ENCODE measurements at regions not wholly inside any gene's neighbourhood (a gene's known extent, or its start where the extent isn't known, plus 50 kb on each side); places are given as distances from the start of the nearest gene placed in this dataset.

DNA sequence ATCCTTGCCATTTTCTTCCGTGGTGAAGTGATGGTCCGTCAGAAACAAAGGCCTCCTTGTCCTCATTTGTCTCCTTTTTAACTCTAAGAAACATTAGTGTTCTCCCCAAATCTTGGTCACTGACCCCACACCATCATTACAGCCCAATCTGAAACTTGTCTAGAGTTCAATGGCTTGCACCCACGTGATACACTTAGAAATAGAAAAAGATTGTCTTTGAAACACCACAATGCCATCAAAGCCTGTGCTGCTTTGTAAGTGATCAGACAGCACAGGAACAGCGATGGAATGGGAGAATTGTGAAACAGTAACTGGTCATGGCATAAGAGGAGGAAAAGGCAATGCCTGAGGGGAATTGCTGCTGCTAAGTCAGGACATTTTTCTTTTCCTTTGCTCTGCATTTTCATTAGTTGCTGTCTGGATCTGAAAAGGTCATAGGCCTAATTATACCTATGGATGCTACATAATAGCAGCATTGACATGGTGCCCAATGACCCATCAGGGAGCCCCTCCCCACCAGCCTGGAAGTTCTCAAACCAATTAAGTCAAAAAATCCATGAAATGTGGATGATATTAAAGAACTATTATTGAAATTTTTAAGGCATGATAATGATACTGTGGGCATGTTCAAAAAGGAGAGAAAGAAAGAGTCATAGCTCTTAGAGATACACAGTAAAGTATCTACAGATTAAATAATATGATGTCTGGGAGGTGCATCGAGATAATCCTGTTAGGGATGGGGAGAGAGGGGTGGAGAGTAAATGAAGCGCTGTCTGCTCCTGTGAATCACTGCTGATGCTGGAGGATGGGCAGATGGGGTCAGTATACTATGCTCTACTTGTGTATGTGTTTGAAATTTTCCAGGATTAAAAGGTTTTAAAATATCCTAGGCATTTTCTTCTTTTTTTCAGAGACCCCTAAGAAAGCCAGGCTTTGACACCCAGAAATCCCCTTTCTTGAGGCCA is 83.6 kb downstream of the ENC1 start:
- Histone ChIP-seq H3K36me3 (ENCODE audit: control insufficient read depth in 2 of 3, insufficient read depth in 3 of 3, low read length in 3 of 3) (no peaks in the 10 kb centered on the region), H3K4me1 (ENCODE audit: control insufficient read depth in 2 of 2, insufficient read depth in 2 of 2, low read length in 2 of 2) (no peaks in the 10 kb centered on the region), H3K27me3 (ENCODE audit: control insufficient read depth in 2 of 2, insufficient read depth in 2 of 2, low read length in 2 of 2) (no peaks in the 10 kb centered on the region), H3K27ac (ENCODE audit: low read depth, low read length) (no peak overlapping the region), H3K4me3 (ENCODE audit: low read length) (no peak overlapping the region), H3K9me3 (ENCODE audit: control insufficient read depth in 2 of 3, low read length in 3 of 3) (no peaks in the 10 kb centered on the region)
- Mint-ChIP-seq H3K36me3 (no peaks in the 10 kb centered on the region), H3K4me1 (no peaks in the 10 kb centered on the region), H3K27me3 (peaks cover 6 to 16% (median 10%) of the 10 kb centered on the region in 5 donors), H3K9me3 (peaks cover 0 to 13% (median 0%) of the 10 kb centered on the region in 11 donors), H3K4me3 (no peak overlapping the region), H3K27ac (no peak overlapping the region)
- DNase-seq (no peak), ATAC-seq (no peak)
- CTCF ChIA-PET: no interaction called here
- intact Hi-C loops (cut with micrococcal nuclease): no loop called here
- POLR2A ChIA-PET: no interaction called here

DNA sequence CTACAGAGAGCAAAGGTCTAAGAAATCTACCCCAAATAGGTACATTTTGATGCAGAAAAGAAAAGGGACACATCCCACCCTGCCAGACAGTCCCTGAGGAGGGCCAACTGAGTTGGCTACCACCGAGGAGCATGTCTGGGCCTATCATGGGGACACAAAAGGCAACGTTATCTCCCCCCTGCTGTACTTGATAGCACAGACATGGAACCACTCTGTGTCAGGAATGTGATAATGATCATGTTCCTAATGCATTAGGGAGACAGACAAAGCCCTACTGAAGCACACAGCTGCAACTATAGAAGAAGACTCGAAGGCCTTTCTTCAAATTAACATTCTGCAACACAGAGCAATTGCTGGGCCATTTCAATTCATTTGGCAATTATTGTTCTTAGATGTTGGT is 84.5 kb downstream of the ENC1 start:
- CTCF ChIA-PET: no interaction called here
- no peak overlapping the region for H3K27ac Mint-ChIP-seq
- peaks cover 0 to 13% (median 0%) of the 10 kb centered on the region in 11 donors for H3K9me3 Mint-ChIP-seq
- no peaks in the 10 kb centered on the region for H3K36me3 Mint-ChIP-seq
- Histone ChIP-seq H3K4me3 (ENCODE audit: low read length) (no peak overlapping the region), H3K9me3 (ENCODE audit: control insufficient read depth in 2 of 3, low read length in 3 of 3) (no peaks in the 10 kb centered on the region), H3K27ac (ENCODE audit: low read depth, low read length) (no peak overlapping the region), H3K27me3 (ENCODE audit: control insufficient read depth in 2 of 2, insufficient read depth in 2 of 2, low read length in 2 of 2) (no peaks in the 10 kb centered on the region), H3K36me3 (ENCODE audit: control insufficient read depth in 2 of 3, insufficient read depth in 3 of 3, low read length in 3 of 3) (no peaks in the 10 kb centered on the region), H3K4me1 (ENCODE audit: control insufficient read depth in 2 of 2, insufficient read depth in 2 of 2, low read length in 2 of 2) (no peaks in the 10 kb centered on the region)
- intact Hi-C loops (cut with micrococcal nuclease): no loop called here
- DNase-seq (no peak), ATAC-seq (no peak)
- peaks cover 0 to 2% (median 0%) of the 10 kb centered on the region in 7 donors for H3K4me1 Mint-ChIP-seq
- peaks cover 6 to 15% (median 10%) of the 10 kb centered on the region in 5 donors for H3K27me3 Mint-ChIP-seq
- no peak overlapping the region for H3K4me3 Mint-ChIP-seq
- POLR2A ChIA-PET: no interaction called here

DNA sequence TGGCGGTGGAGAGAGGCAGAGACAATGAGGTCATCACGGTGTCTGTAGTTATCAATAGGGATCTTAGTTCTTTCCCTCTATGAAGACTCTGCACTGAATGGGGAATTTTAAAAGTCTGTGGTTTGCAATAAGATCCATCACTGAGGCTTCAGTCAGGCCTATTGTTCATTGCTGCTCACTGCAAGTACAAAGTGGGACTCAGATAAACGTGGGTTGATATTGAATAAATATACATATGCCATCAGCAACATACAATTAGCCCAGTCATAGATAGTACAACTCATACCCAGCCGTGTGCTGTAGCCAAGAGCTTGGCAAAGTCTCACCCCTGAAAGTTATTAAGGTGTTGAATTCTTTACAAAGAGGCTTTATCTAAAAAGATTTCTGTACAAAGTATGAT is 88.4 kb downstream of the ENC1 start:
- Mint-ChIP-seq H3K27ac (no peak overlapping the region), H3K4me3 (no peak overlapping the region), H3K9me3 (peaks cover 0 to 13% (median 0%) of the 10 kb centered on the region in 11 donors), H3K36me3 (no peaks in the 10 kb centered on the region), H3K4me1 (peaks cover 0 to 19% (median 4%) of the 10 kb centered on the region in 7 donors), H3K27me3 (peaks cover 0 to 11% (median 6%) of the 10 kb centered on the region in 5 donors)
- H3K4me1 ChIP-seq (ENCODE audit: control insufficient read depth in 2 of 2, insufficient read depth in 2 of 2, low read length in 2 of 2): no peaks in the 10 kb centered on the region
- no peak overlapping the region for H3K4me3 ChIP-seq (ENCODE audit: low read length)
- DNase-seq (no peak), ATAC-seq (no peak)
- H3K27me3 ChIP-seq (ENCODE audit: control insufficient read depth in 2 of 2, insufficient read depth in 2 of 2, low read length in 2 of 2): no peaks in the 10 kb centered on the region
- ChIA-PET POLR2A (no interaction called here), CTCF (no interaction called here)
- no peaks in the 10 kb centered on the region for H3K9me3 ChIP-seq (ENCODE audit: control insufficient read depth in 2 of 3, low read length in 3 of 3)
- no peak overlapping the region for H3K27ac ChIP-seq (ENCODE audit: low read depth, low read length)
- H3K36me3 ChIP-seq (ENCODE audit: control insufficient read depth in 2 of 3, insufficient read depth in 3 of 3, low read length in 3 of 3): no peaks in the 10 kb centered on the region
- intact Hi-C loops (cut with micrococcal nuclease): no loop called here

DNA sequence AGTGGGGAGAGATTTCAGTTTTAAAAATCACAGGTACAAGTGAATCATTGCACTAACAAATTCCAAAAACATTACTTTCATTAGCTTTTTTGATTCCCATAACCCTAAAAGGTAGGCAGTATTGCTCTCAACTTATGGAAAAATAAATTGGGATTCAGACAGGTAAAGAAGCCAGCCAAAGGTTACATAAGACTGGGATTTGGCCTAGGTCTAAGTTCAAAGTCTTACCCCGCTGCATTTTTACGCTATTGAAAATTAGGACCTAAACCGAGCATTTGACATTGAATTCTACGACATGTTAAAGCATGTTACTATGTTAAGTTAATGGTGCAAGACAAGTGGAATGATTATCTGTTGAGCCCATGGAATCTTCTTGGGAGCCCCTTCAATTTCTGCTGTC is 89.6 kb downstream of the ENC1 start:
- Mint-ChIP-seq H3K4me1 (peaks cover 0 to 19% (median 4%) of the 10 kb centered on the region in 7 donors), H3K4me3 (no peak overlapping the region), H3K36me3 (no peaks in the 10 kb centered on the region), H3K9me3 (peaks cover 0 to 13% (median 0%) of the 10 kb centered on the region in 11 donors), H3K27ac (no peak overlapping the region), H3K27me3 (peaks cover 0 to 11% (median 6%) of the 10 kb centered on the region in 5 donors)
- intact Hi-C loops (cut with micrococcal nuclease): no loop called here
- H3K27ac ChIP-seq (ENCODE audit: low read depth, low read length): no peak overlapping the region
- CTCF ChIA-PET: no interaction called here
- no peaks in the 10 kb centered on the region for H3K9me3 ChIP-seq (ENCODE audit: control insufficient read depth in 2 of 3, low read length in 3 of 3)
- DNase-seq (no peak), ATAC-seq (no peak)
- no peaks in the 10 kb centered on the region for H3K4me1 ChIP-seq (ENCODE audit: control insufficient read depth in 2 of 2, insufficient read depth in 2 of 2, low read length in 2 of 2)
- POLR2A ChIA-PET: no interaction called here
- no peak overlapping the region for H3K4me3 ChIP-seq (ENCODE audit: low read length)
- H3K27me3 ChIP-seq (ENCODE audit: control insufficient read depth in 2 of 2, insufficient read depth in 2 of 2, low read length in 2 of 2): no peaks in the 10 kb centered on the region
- H3K36me3 ChIP-seq (ENCODE audit: control insufficient read depth in 2 of 3, insufficient read depth in 3 of 3, low read length in 3 of 3): no peaks in the 10 kb centered on the region

GRCh38 chr5:74549384-74549783 is 91.1 kb downstream of the ENC1 start:
- Histone ChIP-seq H3K27ac (ENCODE audit: low read depth, low read length) (no peak overlapping the region), H3K27me3 (ENCODE audit: control insufficient read depth in 2 of 2, insufficient read depth in 2 of 2, low read length in 2 of 2) (no peaks in the 10 kb centered on the region), H3K4me3 (ENCODE audit: low read length) (no peak overlapping the region), H3K36me3 (ENCODE audit: control insufficient read depth in 2 of 3, insufficient read depth in 3 of 3, low read length in 3 of 3) (no peaks in the 10 kb centered on the region), H3K9me3 (ENCODE audit: control insufficient read depth in 2 of 3, low read length in 3 of 3) (no peaks in the 10 kb centered on the region), H3K4me1 (ENCODE audit: control insufficient read depth in 2 of 2, insufficient read depth in 2 of 2, low read length in 2 of 2) (no peaks in the 10 kb centered on the region)
- peaks cover 0 to 8% (median 1%) of the 10 kb centered on the region in 5 donors for H3K27me3 Mint-ChIP-seq
- ATAC-seq: no peak
- intact Hi-C loops (cut with micrococcal nuclease): no loop called here
- H3K27ac Mint-ChIP-seq: no peak overlapping the region
- peaks cover 0 to 9% (median 0%) of the 10 kb centered on the region in 11 donors for H3K9me3 Mint-ChIP-seq
- POLR2A ChIA-PET: no interaction called here
- peaks cover 0 to 19% (median 4%) of the 10 kb centered on the region in 7 donors for H3K4me1 Mint-ChIP-seq
- no peak overlapping the region for H3K4me3 Mint-ChIP-seq
- CTCF ChIA-PET: no interaction called here
- DNase-seq: no peak
- no peaks in the 10 kb centered on the region for H3K36me3 Mint-ChIP-seq

DNA sequence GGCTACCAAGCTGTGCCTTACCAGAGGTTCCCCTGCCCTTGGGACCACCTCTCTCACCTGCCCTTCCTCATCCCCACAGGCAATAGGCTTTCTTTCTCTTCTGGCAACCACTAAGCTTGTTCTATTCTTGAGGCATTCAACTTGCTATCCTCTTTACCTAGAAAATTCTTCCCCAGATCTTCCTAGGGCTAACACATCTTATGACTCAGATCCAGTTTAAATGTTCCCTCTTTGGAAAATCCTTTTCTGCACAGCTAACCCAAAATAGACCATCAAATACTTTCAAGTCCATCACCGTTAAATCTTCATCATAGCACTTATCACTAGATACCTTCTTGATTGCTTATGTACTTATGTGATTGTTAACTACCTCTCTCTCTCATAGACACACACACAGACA is 93.7 kb downstream of the ENC1 start:
- H3K9me3 Mint-ChIP-seq: peaks cover 0 to 2% (median 0%) of the 10 kb centered on the region in 11 donors

GRCh38 chr5:74544811-74545210 is 95.7 kb downstream of the ENC1 start:
- no peaks in the 10 kb centered on the region for H3K36me3 Mint-ChIP-seq
- Histone ChIP-seq H3K27ac (ENCODE audit: low read depth, low read length) (no peak overlapping the region), H3K9me3 (ENCODE audit: control insufficient read depth in 2 of 3, low read length in 3 of 3) (no peaks in the 10 kb centered on the region), H3K36me3 (ENCODE audit: control insufficient read depth in 2 of 3, insufficient read depth in 3 of 3, low read length in 3 of 3) (no peaks in the 10 kb centered on the region), H3K4me3 (ENCODE audit: low read length) (no peak overlapping the region), H3K4me1 (ENCODE audit: control insufficient read depth in 2 of 2, insufficient read depth in 2 of 2, low read length in 2 of 2) (no peaks in the 10 kb centered on the region), H3K27me3 (ENCODE audit: control insufficient read depth in 2 of 2, insufficient read depth in 2 of 2, low read length in 2 of 2) (no peaks in the 10 kb centered on the region)
- ChIA-PET POLR2A (no interaction called here), CTCF (no interaction called here)
- peaks cover 0 to 5% (median 0%) of the 10 kb centered on the region in 7 donors for H3K4me1 Mint-ChIP-seq
- no peak overlapping the region for H3K27ac Mint-ChIP-seq
- no peak overlapping the region for H3K4me3 Mint-ChIP-seq
- DNase-seq: no peak
- peaks cover 0 to 2% (median 0%) of the 10 kb centered on the region in 11 donors for H3K9me3 Mint-ChIP-seq
- H3K27me3 Mint-ChIP-seq: peaks cover 0 to 9% (median 8%) of the 10 kb centered on the region in 5 donors
- intact Hi-C loops (cut with micrococcal nuclease): no loop called here
- no peak for ATAC-seq

More for the DNA sequence above, 93.7 kb downstream of the ENC1 start:
- H3K4me1 Mint-ChIP-seq: peaks cover 0 to 19% (median 4%) of the 10 kb centered on the region in 7 donors
- no peak overlapping the region for H3K4me3 Mint-ChIP-seq
- H3K27me3 Mint-ChIP-seq: peaks cover 0 to 9% (median 5%) of the 10 kb centered on the region in 5 donors
- ChIA-PET POLR2A (interaction anchor here (0.5 kb wide), 1 partner anchor 1848 kb away, joined by 3 read pairs; no protein-coding TSS in a partner anchor), CTCF (no interaction called here)
- no peak for ATAC-seq
- H3K27ac Mint-ChIP-seq: no peak overlapping the region
- H3K27me3 ChIP-seq (ENCODE audit: control insufficient read depth in 2 of 2, insufficient read depth in 2 of 2, low read length in 2 of 2): no peaks in the 10 kb centered on the region
- no peak for DNase-seq
- H3K4me3 ChIP-seq (ENCODE audit: low read length): no peak overlapping the region
- H3K36me3 ChIP-seq (ENCODE audit: control insufficient read depth in 2 of 3, insufficient read depth in 3 of 3, low read length in 3 of 3): no peaks in the 10 kb centered on the region
- intact Hi-C loops (cut with micrococcal nuclease): no loop called here
- H3K4me1 ChIP-seq (ENCODE audit: control insufficient read depth in 2 of 2, insufficient read depth in 2 of 2, low read length in 2 of 2): no peaks in the 10 kb centered on the region
- H3K27ac ChIP-seq (ENCODE audit: low read depth, low read length): no peak overlapping the region
- H3K9me3 ChIP-seq (ENCODE audit: control insufficient read depth in 2 of 3, low read length in 3 of 3): no peaks in the 10 kb centered on the region
- no peaks in the 10 kb centered on the region for H3K36me3 Mint-ChIP-seq
